A549 (cell line): ENCODE measurements at regions not wholly inside any gene's neighbourhood (a gene's known extent, or its start where the extent isn't known, plus 50 kb on each side); places are given as distances from the start of the nearest gene placed in this dataset.

Source experiments
- ATAC-seq, 2 experiments: fragments of 200-7000 bp in 1 of 2; fragments of >200 bp in 1 of 2; cut with Nextera tagmentation in 1 of 2; cut with Tn5 transposase in 1 of 2; 3 replicates each; pipeline versions ENCODE4 v1.8.0 to v1.9.1; 2018 to 2020; ENCODE audit warnings: mild to moderate bottlenecking in 1 of 2, moderate library complexity in 1 of 2
- CTCF ChIA-PET: fragments of 300-600 bp; sonication (Branson Sonifier 250); formaldehyde crosslinking; extraction: SDS; loops from one replicate; lab custom pipeline; 2021; ENCODE audit warnings: antibody characterized with exemption, inconsistent platforms; lab: Yijun Ruan, JAX
- POLR2A ChIA-PET: fragments of 350-600 bp; formaldehyde crosslinking; extraction: SDS; loops from one replicate; lab custom pipeline; 2021; ENCODE audit warnings: antibody characterized with exemption, inconsistent platforms; lab: Yijun Ruan, JAX
- DNase-seq, 2 experiments: peaks; one replicate each; pipeline versions ENCODE4 v3.0.0 to v3.0.0-alpha.2; 2011 to 2016; ENCODE audit warnings: low read depth in 1 of 2, low spot score in 1 of 2
- FAIRE-seq: peaks from 2 replicates; lab custom pipeline; 2011; peaks lifted over from hg19 to GRCh38; lab: Jason Lieb, UNC
- H3K27ac ChIP-seq, 2 experiments: fragments of >200 bp; sonication (Bioruptor Twin); formaldehyde crosslinking; 3 replicates each; pipeline ENCODE4 v1.5.1; 2016 to 2017
- H3K4me1 ChIP-seq: fragments of >200 bp; sonication (Bioruptor Twin); formaldehyde crosslinking; 3 replicates; pipeline ENCODE4 v1.6.1; 2016
- H3K4me2 ChIP-seq: fragments of >200 bp; sonication (Bioruptor Twin); formaldehyde crosslinking; 3 replicates; pipeline ENCODE4 v1.6.1; 2016
- H3K4me3 ChIP-seq: fragments of >200 bp; sonication (Bioruptor Twin); formaldehyde crosslinking; 3 replicates; pipeline ENCODE4 v1.5.1; 2016
- H3K9me3 ChIP-seq: fragments of >200 bp; sonication (Bioruptor Twin); formaldehyde crosslinking; 3 replicates; pipeline ENCODE4 v1.6.1; 2016
- BHLHE40 ChIP-seq: IDR thresholded peaks from 2 replicates; pipeline ENCODE4 v1.6.1; 2012; ENCODE audit warnings: low read depth, low read length, inconsistent platforms
- CHD2 ChIP-seq: fragments of 150-350 bp; IDR thresholded peaks from 2 replicates; pipeline ENCODE4 v1.6.1; 2014; ENCODE audit warnings: low read length; ENCODE audit not compliant: partially characterized antibody
- FOSB ChIP-seq: fragments of 250-450 bp; sonication (Bioruptor Pico); IDR thresholded peaks from 2 replicates; pipeline ENCODE4 v1.5.0; 2020; ENCODE audit warnings: mild to moderate bottlenecking, moderate library complexity
- HEYL ChIP-seq: fragments of 250-450 bp; sonication (Bioruptor Pico); IDR thresholded peaks from 2 replicates; pipeline ENCODE4 v1.8.0; 2021; ENCODE audit warnings: mild to moderate bottlenecking, moderate library complexity
- HOXB13 ChIP-seq: fragments of 250-450 bp; sonication (Bioruptor Pico); IDR thresholded peaks from 2 replicates; pipeline ENCODE4 v1.5.0; 2020; ENCODE audit warnings: low read depth, mild to moderate bottlenecking, moderate library complexity
- MAFK ChIP-seq: fragments of 450-650 bp; IDR thresholded peaks from 2 replicates; pipeline ENCODE4 v1.6.1; 2014; ENCODE audit not compliant: partially characterized antibody
- MYC ChIP-seq: IDR thresholded peaks from 2 replicates; pipeline ENCODE4 v1.6.1; 2012; ENCODE audit warnings: mild to moderate bottlenecking, inconsistent platforms, low read length, improper control_type of control experiment, borderline replicate concordance
- NPAS2 ChIP-seq: fragments of 250-450 bp; sonication (Bioruptor Pico); IDR thresholded peaks from 2 replicates; pipeline ENCODE4 v1.8.0; 2022; ENCODE audit warnings: mild to moderate bottlenecking, moderate library complexity, borderline replicate concordance
- PHF8 ChIP-seq: fragments of 200-600 bp; sonication (generic); IDR thresholded peaks from 2 replicates; pipeline ENCODE4 v1.6.1; 2016; ENCODE audit warnings: low read depth, mild to moderate bottlenecking, antibody characterized with exemption, moderate library complexity, borderline replicate concordance
- RFX5 ChIP-seq: fragments of 450-650 bp; IDR thresholded peaks from 2 replicates; pipeline ENCODE4 v1.7.1; 2014; ENCODE audit warnings: antibody characterized with exemption, mild to moderate bottlenecking, moderate library complexity
- TFCP2L1 ChIP-seq: fragments of 250-450 bp; sonication (Bioruptor Pico); IDR thresholded peaks from 2 replicates; pipeline ENCODE4 v1.5.0; 2021; ENCODE audit warnings: mild to moderate bottlenecking
- WGBS: methylation state at CpG from one replicate; pipeline ENCODE4 v1.1.6; 2017; ENCODE audit errors: missing lambda C conversion rate; 5-methylcytosine and 5-hydroxymethylcytosine counted together
- TF ChIP-seq, protein P1 (sequence below): fragments of 450-650 bp; IDR thresholded peaks from 2 replicates; pipeline ENCODE4 v1.6.1; 2014; ENCODE audit warnings: antibody characterized with exemption
- TF ChIP-seq, protein P2 (sequence below): fragments of 250-450 bp; sonication (Bioruptor Pico); IDR thresholded peaks from 2 replicates; pipeline ENCODE4 v1.5.0; 2021; ENCODE audit warnings: mild to moderate bottlenecking, moderate library complexity, borderline replicate concordance
- TF ChIP-seq, protein P3 (sequence below): IDR thresholded peaks from 2 replicates; pipeline ENCODE4 v1.6.1; 2012; ENCODE audit warnings: low read depth, borderline replicate concordance
- TF ChIP-seq, protein P4 (sequence below): fragments of >200 bp; sonication (Bioruptor Twin); formaldehyde crosslinking; IDR thresholded peaks from 3 replicates; pipeline ENCODE4 v1.6.1; 2016
- TF ChIP-seq, protein P5 (sequence below): fragments of 150-350 bp; IDR thresholded peaks from 2 replicates; pipeline ENCODE4 v1.6.1; 2014; ENCODE audit warnings: low read depth, mild to moderate bottlenecking, low read length
- TF ChIP-seq, protein P6 (sequence below): IDR thresholded peaks from 2 replicates; pipeline ENCODE4 v1.6.1; 2012

DNA sequence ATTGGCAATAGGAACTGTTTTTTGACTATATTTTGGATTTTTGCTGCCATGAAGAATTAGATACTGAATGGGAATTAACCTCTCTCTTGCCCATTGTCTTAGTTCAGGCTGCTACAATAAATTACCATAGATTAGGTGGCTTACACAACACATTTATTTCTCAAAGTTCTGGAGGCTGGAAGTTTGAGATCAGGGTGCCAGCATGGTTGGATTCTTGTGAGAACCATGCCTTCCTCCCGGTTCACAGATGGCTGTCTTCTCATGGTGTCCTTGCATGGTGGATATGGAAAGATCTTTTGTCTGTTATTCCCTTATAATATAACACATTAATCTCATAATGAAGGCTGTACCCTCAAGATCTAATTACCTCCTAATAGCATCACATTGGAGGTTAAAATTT lies 836.4 kb downstream of the SLC4A3 start:
- no peak for DNase-seq
- TF ChIP-seq NPAS2 (CRISPR knock-in tag) (no peak), PHF8 (no peak), MYC (no peak), HOXB13 (CRISPR knock-in tag) (no peak), FOSB (no peak), MAFK (no peak)
- TF ChIP-seq, protein P1, sequence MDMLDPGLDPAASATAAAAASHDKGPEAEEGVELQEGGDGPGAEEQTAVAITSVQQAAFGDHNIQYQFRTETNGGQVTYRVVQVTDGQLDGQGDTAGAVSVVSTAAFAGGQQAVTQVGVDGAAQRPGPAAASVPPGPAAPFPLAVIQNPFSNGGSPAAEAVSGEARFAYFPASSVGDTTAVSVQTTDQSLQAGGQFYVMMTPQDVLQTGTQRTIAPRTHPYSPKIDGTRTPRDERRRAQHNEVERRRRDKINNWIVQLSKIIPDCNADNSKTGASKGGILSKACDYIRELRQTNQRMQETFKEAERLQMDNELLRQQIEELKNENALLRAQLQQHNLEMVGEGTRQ, result no peak
- TF ChIP-seq, protein P2, sequence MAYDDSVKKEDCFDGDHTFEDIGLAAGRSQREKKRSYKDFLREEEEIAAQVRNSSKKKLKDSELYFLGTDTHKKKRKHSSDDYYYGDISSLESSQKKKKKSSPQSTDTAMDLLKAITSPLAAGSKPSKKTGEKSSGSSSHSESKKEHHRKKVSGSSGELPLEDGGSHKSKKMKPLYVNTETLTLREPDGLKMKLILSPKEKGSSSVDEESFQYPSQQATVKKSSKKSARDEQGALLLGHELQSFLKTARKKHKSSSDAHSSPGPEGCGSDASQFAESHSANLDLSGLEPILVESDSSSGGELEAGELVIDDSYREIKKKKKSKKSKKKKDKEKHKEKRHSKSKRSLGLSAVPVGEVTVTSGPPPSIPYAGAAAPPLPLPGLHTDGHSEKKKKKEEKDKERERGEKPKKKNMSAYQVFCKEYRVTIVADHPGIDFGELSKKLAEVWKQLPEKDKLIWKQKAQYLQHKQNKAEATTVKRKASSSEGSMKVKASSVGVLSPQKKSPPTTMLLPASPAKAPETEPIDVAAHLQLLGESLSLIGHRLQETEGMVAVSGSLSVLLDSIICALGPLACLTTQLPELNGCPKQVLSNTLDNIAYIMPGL, result no peak
- TF ChIP-seq, protein P3, sequence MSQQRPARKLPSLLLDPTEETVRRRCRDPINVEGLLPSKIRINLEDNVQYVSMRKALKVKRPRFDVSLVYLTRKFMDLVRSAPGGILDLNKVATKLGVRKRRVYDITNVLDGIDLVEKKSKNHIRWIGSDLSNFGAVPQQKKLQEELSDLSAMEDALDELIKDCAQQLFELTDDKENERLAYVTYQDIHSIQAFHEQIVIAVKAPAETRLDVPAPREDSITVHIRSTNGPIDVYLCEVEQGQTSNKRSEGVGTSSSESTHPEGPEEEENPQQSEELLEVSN, result no peak
- TF ChIP-seq, protein P4, sequence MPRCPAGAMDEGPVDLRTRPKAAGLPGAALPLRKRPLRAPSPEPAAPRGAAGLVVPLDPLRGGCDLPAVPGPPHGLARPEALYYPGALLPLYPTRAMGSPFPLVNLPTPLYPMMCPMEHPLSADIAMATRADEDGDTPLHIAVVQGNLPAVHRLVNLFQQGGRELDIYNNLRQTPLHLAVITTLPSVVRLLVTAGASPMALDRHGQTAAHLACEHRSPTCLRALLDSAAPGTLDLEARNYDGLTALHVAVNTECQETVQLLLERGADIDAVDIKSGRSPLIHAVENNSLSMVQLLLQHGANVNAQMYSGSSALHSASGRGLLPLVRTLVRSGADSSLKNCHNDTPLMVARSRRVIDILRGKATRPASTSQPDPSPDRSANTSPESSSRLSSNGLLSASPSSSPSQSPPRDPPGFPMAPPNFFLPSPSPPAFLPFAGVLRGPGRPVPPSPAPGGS, result no peak
- TF ChIP-seq, protein P5, sequence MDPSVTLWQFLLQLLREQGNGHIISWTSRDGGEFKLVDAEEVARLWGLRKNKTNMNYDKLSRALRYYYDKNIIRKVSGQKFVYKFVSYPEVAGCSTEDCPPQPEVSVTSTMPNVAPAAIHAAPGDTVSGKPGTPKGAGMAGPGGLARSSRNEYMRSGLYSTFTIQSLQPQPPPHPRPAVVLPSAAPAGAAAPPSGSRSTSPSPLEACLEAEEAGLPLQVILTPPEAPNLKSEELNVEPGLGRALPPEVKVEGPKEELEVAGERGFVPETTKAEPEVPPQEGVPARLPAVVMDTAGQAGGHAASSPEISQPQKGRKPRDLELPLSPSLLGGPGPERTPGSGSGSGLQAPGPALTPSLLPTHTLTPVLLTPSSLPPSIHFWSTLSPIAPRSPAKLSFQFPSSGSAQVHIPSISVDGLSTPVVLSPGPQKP, result no peak
- TF ChIP-seq, protein P6, sequence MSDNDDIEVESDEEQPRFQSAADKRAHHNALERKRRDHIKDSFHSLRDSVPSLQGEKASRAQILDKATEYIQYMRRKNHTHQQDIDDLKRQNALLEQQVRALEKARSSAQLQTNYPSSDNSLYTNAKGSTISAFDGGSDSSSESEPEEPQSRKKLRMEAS, result no peak
- Histone ChIP-seq H3K27ac (no peak overlapping the region), H3K4me2 (no peak overlapping the region), H3K9me3 (no peaks in the 10 kb centered on the region), H3K4me3 (no peak overlapping the region), H3K4me1 (peaks cover 6% of the 10 kb centered on the region; the same call in 2 of the 3 replicates)
- ChIA-PET CTCF (no interaction called here), POLR2A (no interaction called here)
- WGBS, result 8% methylated on average over 1 of the region's 1 CpG
- FAIRE-seq, result no peak
- no peak for ATAC-seq

DNA sequence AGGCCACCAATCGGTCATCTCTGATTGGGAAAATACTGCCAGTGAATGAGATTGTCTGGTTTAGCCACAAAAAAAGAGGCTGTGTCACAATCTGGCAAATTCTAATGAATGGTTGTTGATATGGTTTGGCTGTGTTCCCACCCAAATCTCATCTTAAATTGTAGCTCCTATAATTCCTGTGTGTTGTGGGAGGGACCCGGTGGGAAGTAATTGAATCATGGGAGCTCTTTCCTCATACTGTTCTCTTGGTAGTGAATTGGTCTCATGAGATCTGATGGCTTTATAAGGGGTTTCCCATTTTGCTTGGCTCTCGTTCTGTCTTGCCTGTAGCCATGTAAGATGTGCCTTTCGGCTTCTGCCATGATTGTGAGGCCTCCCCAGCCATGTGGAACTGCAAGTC lies 838.3 kb downstream of the SLC4A3 start:
- TF ChIP-seq HEYL (CRISPR knock-in tag) (no peak), TFCP2L1 (CRISPR knock-in tag) (no peak), CHD2 (no peak), BHLHE40 (no peak), RFX5 (no peak)
- TF ChIP-seq, protein P5, result no peak
- DNase-seq, result no peak
- H3K4me3 ChIP-seq, result no peak overlapping the region
- H3K4me2 ChIP-seq, result no peak overlapping the region
- CTCF ChIA-PET, result no interaction called here
- H3K27ac ChIP-seq, result no peak overlapping the region
- FAIRE-seq, result no peak
- peaks cover 13% of the 10 kb centered on the region for H3K4me1 ChIP-seq
- ATAC-seq, result no peak
- POLR2A ChIA-PET, result no interaction called here
- H3K9me3 ChIP-seq, result no peaks in the 10 kb centered on the region
- WGBS, result 82% methylated on average over 4 of the region's 4 CpGs
